Type B pancreatic cell (in vitro differentiated cells): ENCODE measurements at regions not wholly inside any gene's neighbourhood (a gene's known extent, or its start where the extent isn't known, plus 50 kb on each side); places are given as distances from the start of the nearest gene placed in this dataset.

Source experiments
- DNase-seq: peaks from one replicate; pipeline ENCODE4 v3.0.0; 2021; ENCODE audit warnings: mixed read lengths; ENCODE audit not compliant: unreplicated experiment; ENCODE audit errors: extremely low spot score
- H3K27ac Mint-ChIP-seq: 2 replicates; pipeline ENCODE4 v1.8.0; 2021; ENCODE audit warnings: mild to moderate bottlenecking, mixed read lengths
- H3K27me3 Mint-ChIP-seq: 2 replicates; pipeline ENCODE4 v1.8.0; 2021; ENCODE audit warnings: mixed read lengths
- H3K36me3 Mint-ChIP-seq: 2 replicates; pipeline ENCODE4 v1.8.0; 2021; ENCODE audit warnings: mixed read lengths
- H3K4me1 Mint-ChIP-seq: one replicate; pipeline ENCODE4 v1.8.0; 2021; ENCODE audit warnings: mixed read lengths; ENCODE audit not compliant: unreplicated experiment
- H3K4me3 Mint-ChIP-seq: 2 replicates; pipeline ENCODE4 v1.8.0; 2021; ENCODE audit warnings: mild to moderate bottlenecking, mixed read lengths
- H3K9me3 Mint-ChIP-seq: 2 replicates; pipeline ENCODE4 v1.8.0; 2021; ENCODE audit warnings: mixed read lengths
- CTCF ChIP-seq: fragments of 200-600 bp; sonication (generic); conservative IDR thresholded peaks from 2 replicates; pipeline ENCODE4 v1.5.0; 2021; ENCODE audit warnings: antibody characterized with exemption, mild to moderate bottlenecking

GRCh38 chr6:115573861-115574260 lies 486.8 kb downstream of the FRK start:
- TF ChIP-seq CTCF: no peak
- no peak overlapping the region for H3K27ac Mint-ChIP-seq
- H3K36me3 Mint-ChIP-seq: no peaks in the 10 kb centered on the region
- no peaks in the 10 kb centered on the region for H3K27me3 Mint-ChIP-seq
- no peaks in the 10 kb centered on the region for H3K4me1 Mint-ChIP-seq
- no peak overlapping the region for H3K4me3 Mint-ChIP-seq
- DNase-seq: no peak
- H3K9me3 Mint-ChIP-seq: no peaks in the 10 kb centered on the region

- no peak for DNase-seq
- Mint-ChIP-seq H3K27ac (no peak overlapping the region), H3K27me3 (no peaks in the 10 kb centered on the region), H3K9me3 (no peaks in the 10 kb centered on the region), H3K4me3 (no peak overlapping the region), H3K4me1 (no peaks in the 10 kb centered on the region), H3K36me3 (no peaks in the 10 kb centered on the region)
- no peak for TF ChIP-seq CTCF
Observed at GRCh38 chr6:115570331-115570730, 490.4 kb downstream of the FRK start.

- no peaks in the 10 kb centered on the region for H3K27me3 Mint-ChIP-seq
- no peaks in the 10 kb centered on the region for H3K9me3 Mint-ChIP-seq
- H3K36me3 Mint-ChIP-seq: no peaks in the 10 kb centered on the region
- no peak overlapping the region for H3K27ac Mint-ChIP-seq
- no peak overlapping the region for H3K4me3 Mint-ChIP-seq
- DNase-seq: no peak
- H3K4me1 Mint-ChIP-seq: peaks cover 5% of the 10 kb centered on the region
- TF ChIP-seq CTCF: no peak
Observed at GRCh38 chr6:115554060-115554459, 506.6 kb downstream of the FRK start.

- no peak for TF ChIP-seq CTCF
- Mint-ChIP-seq H3K27ac (no peak overlapping the region), H3K4me3 (no peak overlapping the region), H3K4me1 (peaks cover 5% of the 10 kb centered on the region), H3K9me3 (no peaks in the 10 kb centered on the region), H3K27me3 (no peaks in the 10 kb centered on the region), H3K36me3 (no peaks in the 10 kb centered on the region)
- no peak for DNase-seq
Observed at GRCh38 chr6:115551527-115551926, 509.2 kb downstream of the FRK start.

- Mint-ChIP-seq H3K36me3 (no peaks in the 10 kb centered on the region), H3K27me3 (no peaks in the 10 kb centered on the region), H3K27ac (no peak overlapping the region), H3K4me1 (no peaks in the 10 kb centered on the region), H3K4me3 (no peak overlapping the region), H3K9me3 (no peaks in the 10 kb centered on the region)
- DNase-seq: no peak
- TF ChIP-seq CTCF: no peak
Observed at GRCh38 chr6:115545672-115545986, 515.1 kb downstream of the FRK start.
